ENCODE measurements at regions not wholly inside any gene's neighbourhood (a gene's known extent, or its start where the extent isn't known, plus 50 kb on each side); places are given as distances from the start of the nearest gene placed in this dataset.

DNA sequence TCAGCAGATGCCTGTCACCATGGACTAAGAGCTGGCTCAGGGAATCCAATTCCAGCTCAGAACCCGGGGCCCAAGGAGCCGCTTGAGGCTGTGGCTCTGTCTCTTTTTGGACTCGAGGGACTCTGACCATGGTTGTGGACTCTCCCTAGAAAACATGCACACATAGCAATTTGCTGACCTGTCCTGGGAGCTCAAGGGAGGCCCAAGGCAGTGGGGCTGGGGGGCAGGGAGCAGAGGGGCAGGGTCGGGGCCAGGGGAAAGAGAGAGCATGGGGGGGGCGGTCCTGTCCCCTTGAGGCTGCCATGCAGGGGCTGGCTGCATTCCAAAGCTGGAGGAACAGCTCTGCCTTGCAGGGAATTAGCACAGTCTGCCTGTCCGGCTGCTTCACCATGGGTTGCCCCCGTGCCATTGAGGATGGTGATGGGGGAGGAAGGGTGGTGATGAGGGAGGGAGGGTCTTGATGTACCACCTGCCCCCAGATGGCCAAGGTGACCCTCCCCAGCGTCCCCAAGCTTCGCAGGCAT, 190.1 kb downstream of the GOLGA6L6 start:
- DNase-seq (no peak), ATAC-seq (no peak)
- Histone ChIP-seq H3K27me3 (peaks cover 3 to 92% (median 18%) of the 10 kb centered on the region in 7 donors), H3K4me3 (no peak overlapping the region), H3K9me3 (peaks cover 0 to 12% (median 5%) of the 10 kb centered on the region in 11 donors), H3K27ac (no peak overlapping the region), H3K36me3 (no peaks in the 10 kb centered on the region), H3K4me1 (peaks cover 0 to 2% (median 0%) of the 10 kb centered on the region in 9 donors)
- no peak for TF ChIP-seq CTCF (IDR thresholded peaks at IDR 0.05)
- 58% methylated on average over 9 of the region's 9 CpGs for WGBS, 2 donors
- intact Hi-C loops (cut with DNase I) = loop anchor here in 1 of 10 donors (10.0 kb wide), 1 partner anchor 53 kb away; no protein-coding TSS in a partner anchor

DNA sequence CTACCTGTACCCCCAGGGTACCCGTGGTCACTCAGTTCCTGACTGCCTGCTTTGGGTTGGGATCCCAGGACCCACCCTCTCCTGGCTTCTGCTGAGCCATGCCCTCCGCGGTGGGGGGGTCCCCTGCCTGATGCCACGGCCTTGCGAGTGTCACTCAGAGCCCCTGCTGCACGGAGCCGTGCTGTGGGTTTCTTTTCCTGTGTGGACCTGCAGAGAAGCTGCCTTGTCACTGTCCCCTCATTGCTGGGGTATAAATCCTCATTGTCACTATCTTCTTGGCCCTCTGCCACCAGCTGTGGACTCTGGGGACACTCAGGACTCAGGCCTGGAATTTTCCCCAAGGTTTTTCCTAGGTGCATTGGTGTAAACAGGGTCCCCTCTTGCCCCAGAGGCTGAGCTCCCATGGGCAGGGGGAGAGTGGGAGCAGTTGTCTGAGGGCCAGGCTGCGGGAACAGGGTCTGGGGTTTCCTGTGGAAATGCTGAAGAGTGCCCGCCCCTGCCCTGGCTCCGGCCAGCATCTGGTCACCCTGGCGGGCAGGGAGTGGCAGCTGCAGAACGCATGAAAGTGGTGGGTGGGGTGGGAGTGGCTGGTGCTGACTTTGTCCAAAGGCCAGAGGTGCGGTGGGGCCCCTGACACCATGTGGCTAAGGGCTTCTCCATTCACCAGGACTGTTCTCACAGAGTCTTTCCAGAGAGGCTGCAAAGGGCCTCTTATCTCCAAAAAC, 191.7 kb downstream of the GOLGA6L6 start:
- ATAC-seq (no peak), DNase-seq (no peak)
- H3K27ac ChIP-seq = no peak overlapping the region
- H3K36me3 ChIP-seq = no peaks in the 10 kb centered on the region
- no peaks in the 10 kb centered on the region for H3K4me1 ChIP-seq
- 73 to 77% methylated on average over 13 of the region's 13 CpGs for WGBS, 2 donors
- TF ChIP-seq CTCF (IDR thresholded peaks at IDR 0.05) = no peak
- H3K4me3 ChIP-seq = no peak overlapping the region
- intact Hi-C loops (cut with DNase I) = loop anchor here in 2 of 10 donors (10.0 kb wide), 2 partner anchors 55 to 1895 kb away; no protein-coding TSS in a partner anchor
- peaks cover 2 to 81% (median 14%) of the 10 kb centered on the region in 7 donors for H3K27me3 ChIP-seq
- H3K9me3 ChIP-seq = peaks cover 0 to 27% (median 9%) of the 10 kb centered on the region in 11 donors

GRCh38 chr15:20348900-20349773, 192.5 kb downstream of the GOLGA6L6 start:
- ATAC-seq = peak in 2 of 8 donors; percentile 5 to 12
- no peak for TF ChIP-seq CTCF (IDR thresholded peaks at IDR 0.05)

More at GRCh38 chr15:20348900-20349773, 192.5 kb downstream of the GOLGA6L6 start:
- intact Hi-C loops (cut with DNase I) = loop anchor here in 1 of 10 donors (10.0 kb wide), 1 partner anchor 1896 kb away; no protein-coding TSS in a partner anchor
- Histone ChIP-seq H3K4me1 (no peaks in the 10 kb centered on the region), H3K9me3 (peaks cover 0 to 35% (median 9%) of the 10 kb centered on the region in 11 donors), H3K4me3 (no peak overlapping the region), H3K27ac (no peak overlapping the region), H3K27me3 (peaks cover 2 to 73% (median 14%) of the 10 kb centered on the region in 7 donors), H3K36me3 (no peaks in the 10 kb centered on the region)
- 83 to 84% methylated on average over 18 of the region's 18 CpGs for WGBS, 2 donors
- DNase-seq = no peak
